Ascending aorta (tissue), 2 donors: ENCODE measurements at regions not wholly inside any gene's neighbourhood (a gene's known extent, or its start where the extent isn't known, plus 50 kb on each side); places are given as distances from the start of the nearest gene placed in this dataset.

Experiments
- DNase-seq, 2 donors: peaks; one replicate each; pipeline ENCODE4 v3.0.0-alpha.2; 2019; ENCODE audit warnings: low spot score in 2 of 2
- H3K27ac ChIP-seq, 2 donors: fragments of 200-600 bp; sonication (generic); one replicate each; pipeline ENCODE4 v1.5.1; 2016 to 2017; ENCODE audit warnings: mild to moderate bottlenecking in 1 of 2
- H3K27me3 ChIP-seq: fragments of 200-600 bp; sonication (generic); one replicate; pipeline ENCODE4 v1.5.1; 2017
- H3K36me3 ChIP-seq, 2 donors: fragments of 200-600 bp; sonication (generic); one replicate each; pipeline ENCODE4 v1.5.1; 2016
- H3K4me1 ChIP-seq, 2 donors: fragments of 200-600 bp; sonication (generic); one replicate each; pipeline ENCODE4 v1.5.1; 2016 to 2017; ENCODE audit warnings: mild to moderate bottlenecking in 1 of 2
- H3K4me3 ChIP-seq, 2 donors: fragments of 200-600 bp; sonication (generic); one replicate each; pipeline ENCODE4 v1.5.1; 2016 to 2017; ENCODE audit warnings: mild to moderate bottlenecking in 1 of 2
- H3K9me3 ChIP-seq, 2 donors: fragments of 200-600 bp; sonication (generic); one replicate each; pipeline ENCODE4 v1.5.1; 2016
- CTCF ChIP-seq, 3 experiments: fragments of 200-600 bp in 2 of 3; fragments of 450-650 bp in 1 of 3; sonication (generic) in 2 of 3; IDR thresholded peaks; one replicate each; pipeline ENCODE4 v1.5.1; 2016 to 2019; ENCODE audit warnings: antibody characterized with exemption in 3 of 3, mild to moderate bottlenecking in 1 of 3, moderate library complexity in 1 of 3
- intact Hi-C: fragments of 100-400 bp; cut with DNase I; formaldehyde crosslinking; loops from one replicate; pipeline ENCODE4 v1.15.1; 2023

- Histone ChIP-seq H3K4me1 (no peaks in the 10 kb centered on the region), H3K36me3 (no peaks in the 10 kb centered on the region), H3K27ac (no peak overlapping the region), H3K4me3 (no peak overlapping the region), H3K9me3 (no peaks in the 10 kb centered on the region), H3K27me3 (no peaks in the 10 kb centered on the region)
- intact Hi-C loops, result no loop called here
- no peak for DNase-seq
- no peak for TF ChIP-seq CTCF (IDR thresholded peaks at IDR 0.05)
These were observed 1379.8 kb downstream of the MAT2B start for GRCh38 chr5:164885179-164885578.

GRCh38 chr5:164893071-164893470 is 1387.7 kb downstream of the MAT2B start:
- H3K27me3 ChIP-seq, result no peaks in the 10 kb centered on the region
- no peaks in the 10 kb centered on the region for H3K36me3 ChIP-seq
- DNase-seq, result no peak
- no peak overlapping the region for H3K27ac ChIP-seq
- H3K4me1 ChIP-seq, result no peaks in the 10 kb centered on the region
- TF ChIP-seq CTCF (IDR thresholded peaks at IDR 0.05), result no peak
- no peak overlapping the region for H3K4me3 ChIP-seq
- intact Hi-C loops, result no loop called here
- H3K9me3 ChIP-seq, result no peaks in the 10 kb centered on the region

- no peak for TF ChIP-seq CTCF (IDR thresholded peaks at IDR 0.05)
- Histone ChIP-seq H3K4me1 (no peaks in the 10 kb centered on the region), H3K4me3 (no peak overlapping the region), H3K27ac (no peak overlapping the region), H3K9me3 (no peaks in the 10 kb centered on the region), H3K36me3 (no peaks in the 10 kb centered on the region), H3K27me3 (no peaks in the 10 kb centered on the region)
- no peak for DNase-seq
- intact Hi-C loops, result no loop called here
These were observed 1393.3 kb downstream of the MAT2B start for GRCh38 chr5:164898705-164899104.

- intact Hi-C loops, result no loop called here
- no peaks in the 10 kb centered on the region for H3K4me1 ChIP-seq
- no peak for TF ChIP-seq CTCF (IDR thresholded peaks at IDR 0.05)
- no peaks in the 10 kb centered on the region for H3K36me3 ChIP-seq
- no peak for DNase-seq
- no peak overlapping the region for H3K27ac ChIP-seq
- no peak overlapping the region for H3K4me3 ChIP-seq
- H3K9me3 ChIP-seq, result no peaks in the 10 kb centered on the region
- H3K27me3 ChIP-seq, result no peaks in the 10 kb centered on the region
These were observed 1404.3 kb downstream of the MAT2B start for GRCh38 chr5:164909673-164910072.

- Histone ChIP-seq H3K4me3 (no peak overlapping the region), H3K4me1 (no peaks in the 10 kb centered on the region), H3K9me3 (peaks cover 0 to 6% of the 10 kb centered on the region in 2 donors), H3K27ac (no peak overlapping the region), H3K36me3 (no peaks in the 10 kb centered on the region), H3K27me3 (no peaks in the 10 kb centered on the region)
- no peak for DNase-seq
- intact Hi-C loops, result no loop called here
- no peak for TF ChIP-seq CTCF (IDR thresholded peaks at IDR 0.05)
These were observed 1416.3 kb downstream of the MAT2B start for GRCh38 chr5:164921722-164922121.

- H3K36me3 ChIP-seq, result no peaks in the 10 kb centered on the region
- H3K9me3 ChIP-seq, result peaks cover 0 to 7% of the 10 kb centered on the region in 2 donors
- no peak overlapping the region for H3K27ac ChIP-seq
- no peaks in the 10 kb centered on the region for H3K4me1 ChIP-seq
- intact Hi-C loops, result no loop called here
- no peak for TF ChIP-seq CTCF (IDR thresholded peaks at IDR 0.05)
- no peak overlapping the region for H3K4me3 ChIP-seq
- H3K27me3 ChIP-seq, result no peaks in the 10 kb centered on the region
- DNase-seq, result no peak
These were observed 1428.6 kb downstream of the MAT2B start for GRCh38 chr5:164934039-164934438.
